ENCODE measurements at regions not wholly inside any gene's neighbourhood (a gene's known extent, or its start where the extent isn't known, plus 50 kb on each side); places are given as distances from the start of the nearest gene placed in this dataset.

GRCh38 chr1:178620584-178621475 lies 104.2 kb upstream of the RALGPS2 start:
- Mint-ChIP-seq H3K27me3 (ENCODE audit: unreplicated experiment) (no peaks in the 10 kb centered on the region), H3K36me3 (ENCODE audit: insufficient read depth, unreplicated experiment) (no peaks in the 10 kb centered on the region), H3K27ac (ENCODE audit: unreplicated experiment) (no peak overlapping the region), H3K4me3 (ENCODE audit: low read depth, unreplicated experiment) (no peak overlapping the region), H3K4me1 (ENCODE audit: low read depth, unreplicated experiment) (no peaks in the 10 kb centered on the region), H3K9me3 (ENCODE audit: low read depth, unreplicated experiment) (peaks cover 2% of the 10 kb centered on the region)
- intact Hi-C loops (cut with micrococcal nuclease; ENCODE audit: unreplicated experiment): no loop called here
- BruUV-seq (replicated peaks): no TSS peak
- DNase-seq: no peak
- no peak for TF ChIP-seq CTCF (IDR thresholded peaks at IDR 0.05; ENCODE audit: unreplicated experiment)
- CTCF ChIA-PET: no interaction called here

- CTCF ChIA-PET: no interaction called here
- Mint-ChIP-seq H3K36me3 (ENCODE audit: insufficient read depth, unreplicated experiment) (no peaks in the 10 kb centered on the region), H3K27me3 (ENCODE audit: unreplicated experiment) (no peaks in the 10 kb centered on the region), H3K4me3 (ENCODE audit: low read depth, unreplicated experiment) (no peak overlapping the region), H3K27ac (ENCODE audit: unreplicated experiment) (no peak overlapping the region), H3K9me3 (ENCODE audit: low read depth, unreplicated experiment) (peaks cover 2% of the 10 kb centered on the region), H3K4me1 (ENCODE audit: low read depth, unreplicated experiment) (no peaks in the 10 kb centered on the region)
- BruUV-seq (replicated peaks): no TSS peak
- no peak for TF ChIP-seq CTCF (IDR thresholded peaks at IDR 0.05; ENCODE audit: unreplicated experiment)
- intact Hi-C loops (cut with micrococcal nuclease; ENCODE audit: unreplicated experiment): no loop called here
- no peak for DNase-seq
These were observed 103.2 kb upstream of the RALGPS2 start for GRCh38 chr1:178621822-178622221.

GRCh38 chr1:178625695-178626094 lies 99.3 kb upstream of the RALGPS2 start:
- no TSS peak for BruUV-seq (replicated peaks)
- no peaks in the 10 kb centered on the region for H3K36me3 Mint-ChIP-seq (ENCODE audit: insufficient read depth, unreplicated experiment)
- H3K4me3 Mint-ChIP-seq (ENCODE audit: low read depth, unreplicated experiment): no peak overlapping the region
- H3K27ac Mint-ChIP-seq (ENCODE audit: unreplicated experiment): no peak overlapping the region
- no peaks in the 10 kb centered on the region for H3K9me3 Mint-ChIP-seq (ENCODE audit: low read depth, unreplicated experiment)
- H3K4me1 Mint-ChIP-seq (ENCODE audit: low read depth, unreplicated experiment): peaks cover 9% of the 10 kb centered on the region
- CTCF ChIA-PET: no interaction called here
- no peak for DNase-seq
- no peak for TF ChIP-seq CTCF (IDR thresholded peaks at IDR 0.05; ENCODE audit: unreplicated experiment)
- H3K27me3 Mint-ChIP-seq (ENCODE audit: unreplicated experiment): no peaks in the 10 kb centered on the region
- intact Hi-C loops (cut with micrococcal nuclease; ENCODE audit: unreplicated experiment): no loop called here

- Mint-ChIP-seq H3K4me1 (ENCODE audit: low read depth, unreplicated experiment) (peaks cover 9% of the 10 kb centered on the region), H3K4me3 (ENCODE audit: low read depth, unreplicated experiment) (no peak overlapping the region), H3K27ac (ENCODE audit: unreplicated experiment) (no peak overlapping the region), H3K36me3 (ENCODE audit: insufficient read depth, unreplicated experiment) (no peaks in the 10 kb centered on the region), H3K27me3 (ENCODE audit: unreplicated experiment) (no peaks in the 10 kb centered on the region), H3K9me3 (ENCODE audit: low read depth, unreplicated experiment) (no peaks in the 10 kb centered on the region)
- intact Hi-C loops (cut with micrococcal nuclease; ENCODE audit: unreplicated experiment): no loop called here
- no peak for TF ChIP-seq CTCF (IDR thresholded peaks at IDR 0.05; ENCODE audit: unreplicated experiment)
- no peak for DNase-seq
- CTCF ChIA-PET: no interaction called here
- no TSS peak for BruUV-seq (replicated peaks)
These were observed 98.0 kb upstream of the RALGPS2 start for GRCh38 chr1:178627037-178627436.
